Activated CD4-positive, alpha-beta T cell treated with anti-CD3 and anti-CD28 coated beads, Interleukin-2, amount 10 ng/mL, durations not matched to agents 24 days and 14 days (primary cell): ENCODE measurements at regions not wholly inside any gene's neighbourhood (a gene's known extent, or its start where the extent isn't known, plus 50 kb on each side); places are given as distances from the start of the nearest gene placed in this dataset.
"Not testable (repeated sequence)": the region's sequence is repeated elsewhere in the genome, so short reads cannot be mapped to it uniquely, and the experiment has no call there.

Experiments
- DNase-seq: peaks from one replicate; pipeline ENCODE4 v3.0.0; 2022
- H3K27ac Mint-ChIP-seq: one replicate; pipeline ENCODE4 v1.8.0; 2022; ENCODE audit warnings: mild to moderate bottlenecking, mixed read lengths
- H3K27me3 Mint-ChIP-seq: one replicate; pipeline ENCODE4 v1.8.0; 2022; ENCODE audit warnings: mixed read lengths
- H3K36me3 Mint-ChIP-seq: one replicate; pipeline ENCODE4 v1.8.0; 2022; ENCODE audit warnings: low read depth, mild to moderate bottlenecking, mixed read lengths
- H3K4me1 Mint-ChIP-seq: one replicate; pipeline ENCODE4 v1.8.0; 2021; ENCODE audit warnings: mixed read lengths
- H3K4me3 Mint-ChIP-seq: one replicate; pipeline ENCODE4 v1.8.0; 2022; ENCODE audit warnings: mild to moderate bottlenecking, moderate library complexity, mixed read lengths
- H3K9me3 Mint-ChIP-seq: one replicate; pipeline ENCODE4 v1.8.0; 2021; ENCODE audit warnings: mixed read lengths
- intact Hi-C: fragments of 100-400 bp; cut with micrococcal nuclease; formaldehyde crosslinking; loops from one replicate; pipeline ENCODE4 v1.15.1; 2023

- H3K9me3 Mint-ChIP-seq, result peaks cover 11% of the 10 kb centered on the region
- no peaks in the 10 kb centered on the region for H3K27me3 Mint-ChIP-seq
- no peaks in the 10 kb centered on the region for H3K36me3 Mint-ChIP-seq
- H3K4me3 Mint-ChIP-seq, result no peak overlapping the region
- intact Hi-C loops, result no loop called here
- DNase-seq, result no peak
- no peaks in the 10 kb centered on the region for H3K4me1 Mint-ChIP-seq
- no peak overlapping the region for H3K27ac Mint-ChIP-seq
Measured at GRCh38 chr6:94559829-94560537, 1017.4 kb upstream of the MANEA start.

GRCh38 chr6:94557207-94557606 lies 1020.1 kb upstream of the MANEA start:
- H3K9me3 Mint-ChIP-seq, result peaks cover 11% of the 10 kb centered on the region

GRCh38 chr6:94548201-94548600 lies 1029.1 kb upstream of the MANEA start:
- no peaks in the 10 kb centered on the region for H3K4me1 Mint-ChIP-seq
- H3K4me3 Mint-ChIP-seq, result no peak overlapping the region
- H3K27ac Mint-ChIP-seq, result no peak overlapping the region
- no peaks in the 10 kb centered on the region for H3K27me3 Mint-ChIP-seq
- DNase-seq, result no peak
- intact Hi-C loops, result no loop called here
- H3K36me3 Mint-ChIP-seq, result no peaks in the 10 kb centered on the region
- H3K9me3 Mint-ChIP-seq, result no peaks in the 10 kb centered on the region

More at GRCh38 chr6:94557207-94557606, 1020.1 kb upstream of the MANEA start:
- H3K27me3 Mint-ChIP-seq, DNase-seq, H3K27ac Mint-ChIP-seq, H3K4me1 Mint-ChIP-seq, H3K4me3 Mint-ChIP-seq, intact Hi-C loops, H3K36me3 Mint-ChIP-seq: not testable (repeated sequence)

GRCh38 chr6:94535798-94536197 lies 1041.5 kb upstream of the MANEA start:
- H3K9me3 Mint-ChIP-seq, result peaks cover 12% of the 10 kb centered on the region
- DNase-seq, result no peak

GRCh38 chr6:94511502-94512088 lies 1065.7 kb upstream of the MANEA start:
- no peaks in the 10 kb centered on the region for H3K27me3 Mint-ChIP-seq
- no peaks in the 10 kb centered on the region for H3K4me1 Mint-ChIP-seq
- H3K4me3 Mint-ChIP-seq, result no peak overlapping the region
- no peak for DNase-seq
- H3K27ac Mint-ChIP-seq, result no peak overlapping the region
- no peaks in the 10 kb centered on the region for H3K36me3 Mint-ChIP-seq
- H3K9me3 Mint-ChIP-seq, result no peaks in the 10 kb centered on the region
- intact Hi-C loops, result no loop called here

More at GRCh38 chr6:94535798-94536197, 1041.5 kb upstream of the MANEA start:
- Mint-ChIP-seq H3K4me1 (no peaks in the 10 kb centered on the region), H3K4me3 (no peak overlapping the region), H3K36me3 (no peaks in the 10 kb centered on the region), H3K27ac (no peak overlapping the region), H3K27me3 (no peaks in the 10 kb centered on the region)
- intact Hi-C loops, result no loop called here

GRCh38 chr6:94510877-94511276 lies 1066.5 kb upstream of the MANEA start:
- intact Hi-C loops, result no loop called here
- Mint-ChIP-seq H3K27me3 (no peaks in the 10 kb centered on the region), H3K36me3 (no peaks in the 10 kb centered on the region), H3K27ac (no peak overlapping the region), H3K4me3 (no peak overlapping the region), H3K4me1 (no peaks in the 10 kb centered on the region), H3K9me3 (no peaks in the 10 kb centered on the region)
- DNase-seq, result no peak

- Mint-ChIP-seq H3K27ac (no peak overlapping the region), H3K27me3 (no peaks in the 10 kb centered on the region), H3K4me1 (no peaks in the 10 kb centered on the region), H3K9me3 (no peaks in the 10 kb centered on the region), H3K36me3 (no peaks in the 10 kb centered on the region), H3K4me3 (no peak overlapping the region)
- no peak for DNase-seq
- intact Hi-C loops, result no loop called here
Measured at GRCh38 chr6:94501516-94501915, 1075.8 kb upstream of the MANEA start.

GRCh38 chr6:94498099-94498498 lies 1078.7 kb upstream of the EPHA7 start:
- Mint-ChIP-seq H3K27ac (no peak overlapping the region), H3K4me1 (no peaks in the 10 kb centered on the region), H3K27me3 (no peaks in the 10 kb centered on the region), H3K36me3 (no peaks in the 10 kb centered on the region), H3K9me3 (no peaks in the 10 kb centered on the region), H3K4me3 (no peak overlapping the region)
- intact Hi-C loops, result no loop called here
- DNase-seq, result no peak

GRCh38 chr6:94494500-94494899 lies 1075.1 kb upstream of the EPHA7 start:
- Mint-ChIP-seq H3K27me3 (no peaks in the 10 kb centered on the region), H3K27ac (no peak overlapping the region), H3K36me3 (no peaks in the 10 kb centered on the region), H3K4me3 (no peak overlapping the region), H3K4me1 (no peaks in the 10 kb centered on the region), H3K9me3 (no peaks in the 10 kb centered on the region)
- intact Hi-C loops, result no loop called here
- DNase-seq, result no peak

GRCh38 chr6:94487371-94487770 lies 1068.0 kb upstream of the EPHA7 start:
- no peaks in the 10 kb centered on the region for H3K9me3 Mint-ChIP-seq
- no peak overlapping the region for H3K4me3 Mint-ChIP-seq
- H3K36me3 Mint-ChIP-seq, result no peaks in the 10 kb centered on the region
- H3K27me3 Mint-ChIP-seq, result no peaks in the 10 kb centered on the region
- no peaks in the 10 kb centered on the region for H3K4me1 Mint-ChIP-seq
- intact Hi-C loops, result no loop called here
- no peak overlapping the region for H3K27ac Mint-ChIP-seq
- no peak for DNase-seq

- intact Hi-C loops, result no loop called here
Measured at GRCh38 chr6:94478133-94479005, 1059.0 kb upstream of the EPHA7 start.

GRCh38 chr6:94468830-94469229 lies 1049.5 kb upstream of the EPHA7 start:
- H3K4me1 Mint-ChIP-seq, result no peaks in the 10 kb centered on the region
- no peak overlapping the region for H3K4me3 Mint-ChIP-seq
- H3K27me3 Mint-ChIP-seq, result no peaks in the 10 kb centered on the region
- DNase-seq, result no peak
- H3K27ac Mint-ChIP-seq, result no peak overlapping the region
- intact Hi-C loops, result no loop called here
- no peaks in the 10 kb centered on the region for H3K9me3 Mint-ChIP-seq
- H3K36me3 Mint-ChIP-seq, result no peaks in the 10 kb centered on the region

More at GRCh38 chr6:94478133-94479005, 1059.0 kb upstream of the EPHA7 start:
- no peaks in the 10 kb centered on the region for H3K4me1 Mint-ChIP-seq
- no peak overlapping the region for H3K27ac Mint-ChIP-seq
- no peak overlapping the region for H3K4me3 Mint-ChIP-seq
- no peaks in the 10 kb centered on the region for H3K9me3 Mint-ChIP-seq
- DNase-seq, result no peak
- H3K36me3 Mint-ChIP-seq, result no peaks in the 10 kb centered on the region
- H3K27me3 Mint-ChIP-seq, result no peaks in the 10 kb centered on the region

- Mint-ChIP-seq H3K27ac (no peak overlapping the region), H3K36me3 (no peaks in the 10 kb centered on the region), H3K9me3 (no peaks in the 10 kb centered on the region), H3K4me1 (no peaks in the 10 kb centered on the region), H3K27me3 (no peaks in the 10 kb centered on the region), H3K4me3 (no peak overlapping the region)
- no peak for DNase-seq
- intact Hi-C loops, result no loop called here
Measured at GRCh38 chr6:94464018-94464510, 1044.7 kb upstream of the EPHA7 start.

GRCh38 chr6:94463306-94463705 lies 1043.9 kb upstream of the EPHA7 start:
- intact Hi-C loops, result no loop called here
- no peaks in the 10 kb centered on the region for H3K4me1 Mint-ChIP-seq
- H3K27ac Mint-ChIP-seq, result no peak overlapping the region
- DNase-seq, result no peak
- H3K27me3 Mint-ChIP-seq, result no peaks in the 10 kb centered on the region
- no peaks in the 10 kb centered on the region for H3K36me3 Mint-ChIP-seq
- H3K9me3 Mint-ChIP-seq, result no peaks in the 10 kb centered on the region
- no peak overlapping the region for H3K4me3 Mint-ChIP-seq
